ENCODE measurements at regions not wholly inside any gene's neighbourhood (a gene's known extent, or its start where the extent isn't known, plus 50 kb on each side); places are given as distances from the start of the nearest gene placed in this dataset.

- no peak for TF ChIP-seq EZH2 (IDR thresholded peaks at IDR 0.05; ENCODE audit: low read depth, unreplicated experiment)
- TF ChIP-seq, protein P1, sequence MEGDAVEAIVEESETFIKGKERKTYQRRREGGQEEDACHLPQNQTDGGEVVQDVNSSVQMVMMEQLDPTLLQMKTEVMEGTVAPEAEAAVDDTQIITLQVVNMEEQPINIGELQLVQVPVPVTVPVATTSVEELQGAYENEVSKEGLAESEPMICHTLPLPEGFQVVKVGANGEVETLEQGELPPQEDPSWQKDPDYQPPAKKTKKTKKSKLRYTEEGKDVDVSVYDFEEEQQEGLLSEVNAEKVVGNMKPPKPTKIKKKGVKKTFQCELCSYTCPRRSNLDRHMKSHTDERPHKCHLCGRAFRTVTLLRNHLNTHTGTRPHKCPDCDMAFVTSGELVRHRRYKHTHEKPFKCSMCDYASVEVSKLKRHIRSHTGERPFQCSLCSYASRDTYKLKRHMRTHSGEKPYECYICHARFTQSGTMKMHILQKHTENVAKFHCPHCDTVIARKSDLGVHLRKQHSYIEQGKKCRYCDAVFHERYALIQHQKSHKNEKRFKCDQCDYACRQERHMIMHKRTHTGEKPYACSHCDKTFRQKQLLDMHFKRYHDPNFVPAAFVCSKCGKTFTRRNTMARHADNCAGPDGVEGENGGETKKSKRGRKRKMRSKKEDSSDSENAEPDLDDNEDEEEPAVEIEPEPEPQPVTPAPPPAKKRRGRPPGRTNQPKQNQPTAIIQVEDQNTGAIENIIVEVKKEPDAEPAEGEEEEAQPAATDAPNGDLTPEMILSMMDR (conservative IDR thresholded peaks at IDR 0.05; ENCODE audit: low read depth in 2 of 2): no peak
These were observed 173.1 kb downstream of the NECTIN3 start for GRCh38 chr3:111244760-111245159.
